ENCODE measurements at regions not wholly inside any gene's neighbourhood (a gene's known extent, or its start where the extent isn't known, plus 50 kb on each side); places are given as distances from the start of the nearest gene placed in this dataset.
"Not testable (repeated sequence)": the region's sequence is repeated elsewhere in the genome, so short reads cannot be mapped to it uniquely, and the experiment has no call there.

GRCh38 chr4:110359076-110359475, 116.9 kb upstream of the ENPEP start:
- DNase-seq: no peak

- no peak for DNase-seq
These were observed 118.4 kb upstream of the ENPEP start for GRCh38 chr4:110357521-110357920.

DNA sequence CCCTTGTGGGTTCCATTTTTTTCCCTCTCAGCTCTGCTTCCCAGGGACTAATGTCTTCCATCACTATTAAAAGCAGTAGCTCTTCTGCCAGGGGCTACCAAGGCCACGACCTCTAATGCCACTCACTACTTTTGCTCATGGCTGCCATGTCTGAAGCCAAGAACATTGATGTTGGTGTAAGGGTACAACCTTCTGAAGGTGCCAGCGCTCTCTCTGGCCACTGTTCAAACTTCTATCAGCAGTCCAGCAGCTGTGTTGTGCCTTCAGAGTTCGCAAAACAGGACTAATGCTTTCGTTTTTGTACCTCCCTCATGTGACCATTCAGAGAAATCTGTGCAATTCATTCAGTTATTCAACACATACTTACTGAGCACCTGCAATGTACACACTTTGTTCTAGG, 121.5 kb upstream of the ENPEP start:
- DNase-seq: no peak

GRCh38 chr4:110352670-110353442, 123.1 kb upstream of the ENPEP start:
- DNase-seq: no peak

GRCh38 chr4:110348711-110349383, 127.1 kb upstream of the ENPEP start:
- no peak for DNase-seq

GRCh38 chr4:110347805-110348204, 128.2 kb upstream of the ENPEP start:
- no peak for DNase-seq

DNA sequence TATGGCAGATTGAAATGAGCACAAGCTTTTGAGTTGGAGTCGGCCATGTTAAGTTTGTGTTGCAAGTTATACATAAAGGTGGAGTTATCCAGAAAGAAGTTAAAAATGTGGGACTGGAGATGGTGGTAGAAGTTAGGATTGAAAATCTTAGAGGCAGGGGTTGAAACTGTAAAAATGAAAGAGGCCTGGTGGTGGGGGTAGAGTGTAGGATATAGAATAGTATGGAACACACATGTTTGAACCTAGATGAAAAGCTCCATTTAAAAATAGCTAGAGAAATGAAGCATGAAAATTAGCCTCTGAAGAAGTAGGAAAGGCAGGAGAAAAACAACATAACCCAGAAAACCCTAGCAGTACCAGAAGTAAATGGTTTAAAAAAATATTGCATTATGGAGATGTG, 131.8 kb upstream of the ENPEP start:
- DNase-seq: peak; percentile 23

DNA sequence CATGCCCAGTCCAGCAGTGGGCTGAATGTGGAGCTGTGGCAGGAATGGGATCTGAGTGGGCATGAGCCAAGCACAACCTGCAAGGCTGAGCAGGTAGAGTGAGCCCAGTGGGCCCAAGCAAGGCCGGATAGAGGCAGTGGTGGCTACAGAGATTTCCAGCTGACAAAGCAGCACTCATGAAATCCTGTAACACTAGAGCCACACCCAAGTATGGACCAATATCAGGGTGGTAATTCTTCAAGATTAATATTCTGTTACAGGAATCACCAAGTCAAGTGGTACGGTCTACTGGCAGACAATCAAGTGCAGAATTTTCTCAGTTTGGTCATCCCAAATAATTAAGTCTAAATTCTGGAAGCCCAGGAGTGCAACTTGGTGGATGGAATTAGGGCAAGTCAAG, 132.4 kb upstream of the ENPEP start:
- DNase-seq: no peak

DNA sequence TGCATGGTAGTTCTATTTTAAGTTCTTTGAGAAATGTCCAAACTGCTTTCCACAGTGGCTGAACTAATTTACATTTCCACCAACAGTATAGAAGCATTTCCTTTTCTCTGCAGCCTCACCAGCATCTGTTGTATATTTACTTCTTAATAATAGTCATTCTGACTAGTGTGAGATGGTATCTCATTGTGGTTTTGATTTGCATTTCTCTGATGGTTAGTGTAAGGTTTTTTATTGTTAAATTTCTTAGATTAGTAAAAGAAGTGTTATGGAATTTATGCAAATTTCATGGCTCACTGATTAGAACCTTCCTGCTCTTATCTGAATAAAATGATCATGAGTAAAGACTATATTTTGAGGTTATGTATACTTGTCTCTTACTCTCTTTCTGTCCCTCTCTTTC, 134.8 kb upstream of the ENPEP start:
- not testable (repeated sequence) for DNase-seq

GRCh38 chr4:110335399-110335798, 137.0 kb upstream of the ELOVL6 start:
- DNase-seq: no peak

DNA sequence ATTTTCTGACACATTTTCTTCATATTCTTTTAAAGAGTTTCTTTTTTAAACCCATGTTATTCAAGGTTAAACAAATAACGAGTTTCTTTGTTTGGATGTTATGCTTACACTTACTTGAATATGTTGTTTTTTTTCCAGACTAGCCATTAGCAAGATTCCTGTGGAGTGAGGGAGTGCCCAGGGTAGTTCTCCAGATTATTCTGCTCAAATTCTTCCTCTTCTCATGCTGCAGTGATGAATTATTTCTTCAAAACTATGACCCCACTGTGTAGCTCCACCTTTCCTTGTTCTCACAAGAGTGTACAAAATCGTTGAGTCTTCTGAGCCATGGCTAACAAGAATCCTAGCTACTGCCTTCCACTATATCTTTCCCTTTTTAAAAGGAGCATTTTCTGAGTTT, 134.1 kb upstream of the ELOVL6 start:
- DNase-seq: no peak

- not testable (repeated sequence) for DNase-seq
These were observed 128.0 kb upstream of the ELOVL6 start for GRCh38 chr4:110326426-110326825.

GRCh38 chr4:110310795-110311194, 112.4 kb upstream of the ELOVL6 start:
- DNase-seq: no peak

DNA sequence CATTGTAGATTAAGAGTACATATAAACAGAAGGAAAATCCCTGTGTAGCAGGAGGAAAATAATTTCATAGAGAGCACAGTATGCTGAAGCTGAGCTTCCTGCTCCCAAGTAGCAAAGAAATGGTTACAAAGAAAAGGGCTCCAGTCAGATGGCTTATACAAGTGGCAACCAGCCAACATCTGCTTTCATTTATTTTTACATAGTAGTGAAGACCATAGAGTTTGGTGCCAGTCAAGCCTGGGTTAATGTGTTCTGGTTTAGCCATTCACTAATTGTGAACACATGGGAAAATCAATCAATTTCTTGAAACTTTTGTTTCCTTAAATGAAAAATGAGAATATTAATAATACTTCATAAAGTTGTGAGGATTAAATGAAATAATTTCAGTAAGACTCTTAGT, 111.3 kb upstream of the ELOVL6 start:
- no peak for DNase-seq

- no peak for DNase-seq
These were observed 107.9 kb upstream of the ELOVL6 start for GRCh38 chr4:110306303-110306702.

DNA sequence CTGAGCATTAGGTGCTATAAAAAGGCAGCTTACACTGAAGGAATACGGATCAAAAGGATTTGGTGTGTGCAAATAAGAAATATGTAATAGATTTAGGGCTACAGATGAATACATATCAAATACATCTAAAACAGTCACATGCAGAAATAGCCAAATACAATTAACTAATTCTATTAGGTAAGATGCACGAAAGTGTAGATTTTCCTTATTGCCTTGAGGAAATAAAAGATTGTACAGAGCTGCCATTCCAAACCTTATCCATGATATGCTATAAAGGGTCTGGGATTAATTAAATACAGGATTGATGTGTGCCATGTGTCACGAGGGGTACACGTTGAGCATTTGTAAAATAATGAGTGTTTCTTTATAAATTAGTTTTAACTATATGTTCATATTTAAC, 107.0 kb upstream of the ELOVL6 start:
- DNase-seq: no peak

- no peak for DNase-seq
These were observed 98.5 kb upstream of the ELOVL6 start for GRCh38 chr4:110296892-110297291.

DNA sequence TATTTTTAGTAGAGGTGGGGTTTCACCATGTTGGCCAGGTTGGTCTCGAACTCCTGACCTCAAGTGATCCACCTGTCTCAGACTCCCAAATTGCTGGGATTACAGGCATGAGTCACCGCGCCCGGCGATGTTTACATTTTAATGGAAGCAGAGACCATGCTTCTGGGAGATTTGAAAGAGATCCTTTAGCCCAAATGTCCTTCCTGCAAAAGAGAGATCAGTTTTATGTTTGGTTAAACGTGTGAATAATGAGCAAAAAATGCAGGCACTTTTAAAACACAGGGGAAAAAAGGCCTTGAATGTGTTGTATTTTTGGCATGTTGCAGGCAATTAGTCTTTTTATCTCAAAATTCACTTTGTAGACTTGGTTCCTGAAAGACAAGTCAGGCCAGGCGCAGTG, 95.8 kb upstream of the ELOVL6 start:
- no peak for DNase-seq

- DNase-seq: no peak
These were observed 94.8 kb upstream of the ELOVL6 start for GRCh38 chr4:110292994-110293744.

GRCh38 chr4:110290511-110290910, 92.1 kb upstream of the ELOVL6 start:
- DNase-seq: no peak

GRCh38 chr4:110289601-110290100, 91.2 kb upstream of the ELOVL6 start:
- no peak for DNase-seq

DNA sequence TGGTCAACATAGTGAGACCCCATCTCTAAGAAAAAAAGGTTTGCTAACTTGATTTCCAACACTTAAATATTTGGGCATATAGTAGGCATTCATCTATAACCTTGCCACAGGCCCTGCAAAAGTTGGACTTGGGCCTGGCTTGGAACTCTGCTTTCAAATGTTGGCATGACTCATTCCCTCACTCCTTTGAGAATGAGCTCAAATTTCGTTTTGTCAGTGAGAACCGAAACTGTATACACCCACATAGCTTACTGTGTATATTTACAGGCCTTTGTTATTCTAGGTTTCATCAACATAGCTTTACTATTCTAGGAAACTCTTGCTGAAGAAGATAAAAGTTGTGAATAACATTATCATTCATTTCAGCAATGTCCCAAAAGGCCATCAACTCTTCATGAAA, 88.7 kb upstream of the ELOVL6 start:
- DNase-seq: no peak

DNA sequence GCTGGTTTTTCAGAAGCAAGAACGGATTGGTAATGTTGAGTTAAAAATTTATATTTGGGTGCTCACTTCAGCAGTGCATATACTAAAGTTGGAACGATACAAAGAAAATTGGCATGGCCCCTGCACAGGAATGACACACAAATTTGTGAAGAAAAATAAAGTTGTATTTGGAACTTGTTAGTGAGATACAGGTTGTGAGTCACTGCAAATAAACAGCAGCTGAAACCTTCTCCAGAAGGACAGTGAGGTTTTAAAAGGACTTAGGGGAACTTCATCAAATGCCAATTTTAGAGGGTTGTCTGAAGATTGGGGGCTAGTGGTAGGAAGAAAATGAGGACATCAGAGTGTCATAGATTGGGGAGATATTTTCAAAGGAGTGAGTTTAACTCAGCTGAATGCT, 79.7 kb upstream of the ELOVL6 start:
- DNase-seq: no peak

GRCh38 chr4:110275871-110276270, 77.5 kb upstream of the ELOVL6 start:
- peak; percentile 22 for DNase-seq

Measured in kidney glomerular epithelial cell (primary cell).